Neural progenitor cell (in vitro differentiated cells): ENCODE measurements at regions not wholly inside any gene's neighbourhood (a gene's known extent, or its start where the extent isn't known, plus 50 kb on each side); places are given as distances from the start of the nearest gene placed in this dataset.

Experiments
- EZH2 ChIP-seq: fragments of 200-600 bp; sonication (generic); IDR thresholded peaks from 2 replicates; pipeline ENCODE4 v1.6.1; 2017; ENCODE audit warnings: antibody characterized with exemption, mild to moderate bottlenecking, moderate library complexity
- TF ChIP-seq, protein P1 (sequence below): fragments of 200-600 bp; sonication (generic); IDR thresholded peaks from 2 replicates; pipeline ENCODE4 v1.5.1; 2017; ENCODE audit warnings: antibody characterized with exemption, mild to moderate bottlenecking

DNA sequence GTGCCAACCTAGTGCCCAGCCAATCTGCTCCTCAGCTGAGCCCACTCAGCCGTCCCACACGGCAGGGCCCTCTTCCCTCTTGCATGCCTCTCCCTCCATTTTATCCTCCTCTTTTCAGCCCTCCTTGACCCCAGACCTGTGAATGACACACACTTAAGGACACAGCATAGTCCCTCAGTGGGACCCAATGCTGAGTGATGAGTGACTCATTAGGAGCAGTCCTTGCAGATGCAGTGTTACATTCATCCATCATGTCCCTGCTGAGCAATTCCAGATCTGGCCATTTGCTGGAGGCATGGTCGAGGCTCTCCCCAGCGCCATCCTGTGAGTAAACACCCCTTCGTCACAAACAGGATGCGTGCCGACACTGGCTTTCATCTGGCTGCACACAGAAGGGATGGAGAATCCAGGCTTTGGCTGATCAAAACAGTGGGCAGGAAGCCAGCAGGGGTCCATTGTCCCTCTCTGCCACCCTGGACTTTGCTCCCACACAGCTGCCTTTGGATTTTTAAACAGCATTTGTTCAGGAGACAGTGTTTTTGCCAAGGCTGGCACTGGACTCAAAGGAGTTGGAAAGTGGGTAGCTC lies 122.6 kb downstream of the AXIN2 start:
- TF ChIP-seq, protein P1, sequence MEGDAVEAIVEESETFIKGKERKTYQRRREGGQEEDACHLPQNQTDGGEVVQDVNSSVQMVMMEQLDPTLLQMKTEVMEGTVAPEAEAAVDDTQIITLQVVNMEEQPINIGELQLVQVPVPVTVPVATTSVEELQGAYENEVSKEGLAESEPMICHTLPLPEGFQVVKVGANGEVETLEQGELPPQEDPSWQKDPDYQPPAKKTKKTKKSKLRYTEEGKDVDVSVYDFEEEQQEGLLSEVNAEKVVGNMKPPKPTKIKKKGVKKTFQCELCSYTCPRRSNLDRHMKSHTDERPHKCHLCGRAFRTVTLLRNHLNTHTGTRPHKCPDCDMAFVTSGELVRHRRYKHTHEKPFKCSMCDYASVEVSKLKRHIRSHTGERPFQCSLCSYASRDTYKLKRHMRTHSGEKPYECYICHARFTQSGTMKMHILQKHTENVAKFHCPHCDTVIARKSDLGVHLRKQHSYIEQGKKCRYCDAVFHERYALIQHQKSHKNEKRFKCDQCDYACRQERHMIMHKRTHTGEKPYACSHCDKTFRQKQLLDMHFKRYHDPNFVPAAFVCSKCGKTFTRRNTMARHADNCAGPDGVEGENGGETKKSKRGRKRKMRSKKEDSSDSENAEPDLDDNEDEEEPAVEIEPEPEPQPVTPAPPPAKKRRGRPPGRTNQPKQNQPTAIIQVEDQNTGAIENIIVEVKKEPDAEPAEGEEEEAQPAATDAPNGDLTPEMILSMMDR = no peak
- TF ChIP-seq EZH2 = no peak
